ENCODE measurements at regions not wholly inside any gene's neighbourhood (a gene's known extent, or its start where the extent isn't known, plus 50 kb on each side); places are given as distances from the start of the nearest gene placed in this dataset.

DNA sequence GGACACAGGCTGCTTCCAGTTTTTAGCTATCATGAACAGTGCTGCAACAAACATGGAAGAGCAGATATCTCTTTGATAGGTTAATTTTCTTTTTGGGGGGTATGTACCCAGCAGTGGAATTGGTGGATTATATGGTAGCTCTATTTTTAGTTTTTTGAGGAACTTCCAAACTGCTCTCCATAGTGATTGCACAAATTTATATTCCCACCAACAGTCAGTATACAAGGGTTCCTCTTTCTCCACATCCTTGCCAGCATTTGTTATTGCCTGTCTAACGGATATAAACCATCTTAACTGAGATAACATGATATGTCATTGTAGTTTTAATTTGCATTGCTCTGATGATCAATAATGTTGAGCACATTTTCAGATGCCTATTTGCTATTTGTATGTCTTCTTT is 237.6 kb downstream of the MMUT start:
- TF ChIP-seq, protein P1, sequence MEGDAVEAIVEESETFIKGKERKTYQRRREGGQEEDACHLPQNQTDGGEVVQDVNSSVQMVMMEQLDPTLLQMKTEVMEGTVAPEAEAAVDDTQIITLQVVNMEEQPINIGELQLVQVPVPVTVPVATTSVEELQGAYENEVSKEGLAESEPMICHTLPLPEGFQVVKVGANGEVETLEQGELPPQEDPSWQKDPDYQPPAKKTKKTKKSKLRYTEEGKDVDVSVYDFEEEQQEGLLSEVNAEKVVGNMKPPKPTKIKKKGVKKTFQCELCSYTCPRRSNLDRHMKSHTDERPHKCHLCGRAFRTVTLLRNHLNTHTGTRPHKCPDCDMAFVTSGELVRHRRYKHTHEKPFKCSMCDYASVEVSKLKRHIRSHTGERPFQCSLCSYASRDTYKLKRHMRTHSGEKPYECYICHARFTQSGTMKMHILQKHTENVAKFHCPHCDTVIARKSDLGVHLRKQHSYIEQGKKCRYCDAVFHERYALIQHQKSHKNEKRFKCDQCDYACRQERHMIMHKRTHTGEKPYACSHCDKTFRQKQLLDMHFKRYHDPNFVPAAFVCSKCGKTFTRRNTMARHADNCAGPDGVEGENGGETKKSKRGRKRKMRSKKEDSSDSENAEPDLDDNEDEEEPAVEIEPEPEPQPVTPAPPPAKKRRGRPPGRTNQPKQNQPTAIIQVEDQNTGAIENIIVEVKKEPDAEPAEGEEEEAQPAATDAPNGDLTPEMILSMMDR (conservative IDR thresholded peaks at IDR 0.05), result no peak
- no peak for TF ChIP-seq EZH2 (IDR thresholded peaks at IDR 0.05; ENCODE audit: low read depth)

All from PC-9 (cell line).